ENCODE measurements at regions not wholly inside any gene's neighbourhood (a gene's known extent, or its start where the extent isn't known, plus 50 kb on each side); places are given as distances from the start of the nearest gene placed in this dataset.

DNA sequence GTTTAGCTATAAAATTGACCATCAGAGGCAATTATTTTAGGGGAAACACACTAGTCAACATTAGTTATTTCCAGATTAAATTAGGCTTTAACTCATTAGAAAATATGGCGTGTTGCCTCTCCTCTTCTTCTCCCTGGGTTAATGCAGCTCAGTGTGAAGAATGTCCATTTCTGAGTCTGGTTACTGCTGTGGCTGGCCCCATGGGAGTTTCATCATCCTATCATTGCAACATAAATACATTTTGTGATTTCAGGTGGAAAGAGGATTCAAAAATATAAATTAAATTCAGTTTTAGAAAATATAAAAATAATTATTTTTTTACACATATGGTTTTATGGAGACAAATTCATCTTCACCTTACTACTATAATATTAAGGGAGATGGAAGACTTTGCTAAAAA lies 288.5 kb upstream of the ARSJ start:
- TF ChIP-seq, protein P1, sequence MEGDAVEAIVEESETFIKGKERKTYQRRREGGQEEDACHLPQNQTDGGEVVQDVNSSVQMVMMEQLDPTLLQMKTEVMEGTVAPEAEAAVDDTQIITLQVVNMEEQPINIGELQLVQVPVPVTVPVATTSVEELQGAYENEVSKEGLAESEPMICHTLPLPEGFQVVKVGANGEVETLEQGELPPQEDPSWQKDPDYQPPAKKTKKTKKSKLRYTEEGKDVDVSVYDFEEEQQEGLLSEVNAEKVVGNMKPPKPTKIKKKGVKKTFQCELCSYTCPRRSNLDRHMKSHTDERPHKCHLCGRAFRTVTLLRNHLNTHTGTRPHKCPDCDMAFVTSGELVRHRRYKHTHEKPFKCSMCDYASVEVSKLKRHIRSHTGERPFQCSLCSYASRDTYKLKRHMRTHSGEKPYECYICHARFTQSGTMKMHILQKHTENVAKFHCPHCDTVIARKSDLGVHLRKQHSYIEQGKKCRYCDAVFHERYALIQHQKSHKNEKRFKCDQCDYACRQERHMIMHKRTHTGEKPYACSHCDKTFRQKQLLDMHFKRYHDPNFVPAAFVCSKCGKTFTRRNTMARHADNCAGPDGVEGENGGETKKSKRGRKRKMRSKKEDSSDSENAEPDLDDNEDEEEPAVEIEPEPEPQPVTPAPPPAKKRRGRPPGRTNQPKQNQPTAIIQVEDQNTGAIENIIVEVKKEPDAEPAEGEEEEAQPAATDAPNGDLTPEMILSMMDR (IDR thresholded peaks at IDR 0.05): no peak
- no peak overlapping the region for H3K4me3 Mint-ChIP-seq
- H3K36me3 Mint-ChIP-seq (ENCODE audit: low read depth): no peaks in the 10 kb centered on the region
- no peak overlapping the region for H3K27ac Mint-ChIP-seq
- no peak overlapping the region for H3K4me3 ChIP-seq (ENCODE audit: low read length)
- H3K4me1 Mint-ChIP-seq (ENCODE audit: low read depth): peaks cover 5% of the 10 kb centered on the region
- DNase-seq (no peak), ATAC-seq (ENCODE audit: poor library complexity) (no peak)
- H3K27me3 Mint-ChIP-seq: no peaks in the 10 kb centered on the region
- no peaks in the 10 kb centered on the region for H3K27me3 ChIP-seq (ENCODE audit: control insufficient read depth in 1 of 2, insufficient read depth in 2 of 2, low read length in 2 of 2)
- POLR2A ChIA-PET: no interaction called here
- no peaks in the 10 kb centered on the region for H3K4me1 ChIP-seq (ENCODE audit: insufficient read depth, low read length)
- no peaks in the 10 kb centered on the region for H3K36me3 ChIP-seq (ENCODE audit: insufficient read depth, low read length)
- CTCF ChIA-PET: no interaction called here
- no peak overlapping the region for H3K27ac ChIP-seq (ENCODE audit: low read depth in 1 of 2, low read length in 2 of 2)
- peaks cover under 1% of the 10 kb centered on the region for H3K9me3 Mint-ChIP-seq
- intact Hi-C loops (cut with DNase I, micrococcal nuclease): no loop called here
- H3K9me3 ChIP-seq (ENCODE audit: control insufficient read depth in 1 of 2, insufficient read depth in 1 of 2, low read length in 2 of 2): no peaks in the 10 kb centered on the region

DNA sequence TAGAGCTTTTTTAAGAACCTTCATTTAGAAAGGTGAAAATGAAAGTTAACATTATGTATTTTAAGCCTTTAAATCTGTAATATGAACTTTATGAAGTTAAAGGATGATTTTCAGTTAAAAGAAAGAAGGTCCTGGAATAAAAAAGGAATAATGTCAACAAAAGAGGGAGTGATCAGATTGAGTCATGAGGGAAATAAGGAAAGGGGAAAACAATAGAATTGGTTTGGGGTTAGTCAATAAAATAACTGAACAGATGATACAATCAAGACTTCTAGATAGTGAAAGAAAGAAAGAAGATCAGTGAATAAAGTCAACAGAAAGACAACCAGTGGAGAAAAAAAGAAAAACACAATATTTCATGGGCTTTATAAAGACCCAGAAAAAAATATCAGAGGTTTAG lies 291.6 kb upstream of the ARSJ start:
- ATAC-seq (ENCODE audit: poor library complexity): no peak
- no peak overlapping the region for H3K4me3 ChIP-seq (ENCODE audit: low read length)
- intact Hi-C loops (cut with DNase I, micrococcal nuclease): no loop called here
- no peaks in the 10 kb centered on the region for H3K36me3 ChIP-seq (ENCODE audit: insufficient read depth, low read length)
- no peaks in the 10 kb centered on the region for H3K9me3 ChIP-seq (ENCODE audit: control insufficient read depth in 1 of 2, insufficient read depth in 1 of 2, low read length in 2 of 2)
- no peaks in the 10 kb centered on the region for H3K36me3 Mint-ChIP-seq (ENCODE audit: low read depth)
- no peak overlapping the region for H3K27ac ChIP-seq (ENCODE audit: low read depth in 1 of 2, low read length in 2 of 2)
- no peaks in the 10 kb centered on the region for H3K9me3 Mint-ChIP-seq
- CTCF ChIA-PET: interaction anchor here (1.1 kb wide), 1 partner anchor 12 kb away, joined by 3 read pairs; no protein-coding TSS in a partner anchor
- POLR2A ChIA-PET: no interaction called here
- H3K4me1 ChIP-seq (ENCODE audit: insufficient read depth, low read length): no peaks in the 10 kb centered on the region
- H3K4me1 Mint-ChIP-seq (ENCODE audit: low read depth): peaks cover 5% of the 10 kb centered on the region
- H3K4me3 Mint-ChIP-seq: no peak overlapping the region
- no peak overlapping the region for H3K27ac Mint-ChIP-seq
- DNase-seq: no peak
- no peaks in the 10 kb centered on the region for H3K27me3 ChIP-seq (ENCODE audit: control insufficient read depth in 1 of 2, insufficient read depth in 2 of 2, low read length in 2 of 2)
- no peaks in the 10 kb centered on the region for H3K27me3 Mint-ChIP-seq
- TF ChIP-seq, protein P1 (IDR thresholded peaks at IDR 0.05): no peak

DNA sequence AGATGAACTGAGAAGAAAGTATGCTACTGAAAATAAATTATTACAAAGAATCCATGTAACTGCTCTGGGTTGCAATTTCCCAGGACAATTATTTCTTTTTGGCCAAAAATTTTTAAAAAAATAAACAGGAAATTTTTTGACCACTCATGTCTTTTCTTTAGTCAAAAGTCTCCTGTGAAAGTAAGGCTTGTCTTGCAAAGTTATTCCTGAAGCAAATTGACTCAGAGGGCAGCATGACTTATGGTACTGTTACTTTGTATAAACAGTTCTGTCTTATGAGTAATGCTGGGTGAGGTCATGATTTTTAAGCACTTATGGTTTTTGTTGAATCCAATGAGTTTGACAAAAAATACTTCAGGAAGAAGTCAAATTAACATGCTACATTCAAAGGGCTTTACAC lies 292.8 kb upstream of the ARSJ start:
- ChIA-PET POLR2A (no interaction called here), CTCF (no interaction called here)
- TF ChIP-seq, protein P1 (IDR thresholded peaks at IDR 0.05): no peak
- DNase-seq (no peak), ATAC-seq (ENCODE audit: poor library complexity) (no peak)
- intact Hi-C loops (cut with DNase I, micrococcal nuclease): no loop called here
- H3K9me3 ChIP-seq (ENCODE audit: control insufficient read depth in 1 of 2, insufficient read depth in 1 of 2, low read length in 2 of 2): no peaks in the 10 kb centered on the region
- no peaks in the 10 kb centered on the region for H3K4me1 ChIP-seq (ENCODE audit: insufficient read depth, low read length)
- Mint-ChIP-seq H3K36me3 (ENCODE audit: low read depth) (no peaks in the 10 kb centered on the region), H3K27me3 (no peaks in the 10 kb centered on the region), H3K9me3 (no peaks in the 10 kb centered on the region), H3K27ac (no peak overlapping the region), H3K4me1 (ENCODE audit: low read depth) (peaks cover 5% of the 10 kb centered on the region), H3K4me3 (no peak overlapping the region)
- H3K27me3 ChIP-seq (ENCODE audit: control insufficient read depth in 1 of 2, insufficient read depth in 2 of 2, low read length in 2 of 2): no peaks in the 10 kb centered on the region
- no peaks in the 10 kb centered on the region for H3K36me3 ChIP-seq (ENCODE audit: insufficient read depth, low read length)
- no peak overlapping the region for H3K27ac ChIP-seq (ENCODE audit: low read depth in 1 of 2, low read length in 2 of 2)
- H3K4me3 ChIP-seq (ENCODE audit: low read length): no peak overlapping the region
